Stimulated activated CD8-positive, alpha-beta memory T cell treated with anti-CD3 and anti-CD28 coated beads, Interleukin-4, amount 100 ng/mL, for 48 hours (primary cell): ENCODE measurements at regions not wholly inside any gene's neighbourhood (a gene's known extent, or its start where the extent isn't known, plus 50 kb on each side); places are given as distances from the start of the nearest gene placed in this dataset.

Experiments
- DNase-seq: peaks from one replicate; pipeline ENCODE4 v3.0.0-alpha.2; 2020

GRCh38 chr15:77540312-77541060 lies 92.2 kb downstream of the LINGO1 start:
- DNase-seq = no peak

GRCh38 chr15:77538793-77539497 lies 93.8 kb downstream of the LINGO1 start:
- no peak for DNase-seq

GRCh38 chr15:77538027-77538451 lies 94.7 kb downstream of the LINGO1 start:
- DNase-seq = no peak

- no peak for DNase-seq
Observed at GRCh38 chr15:77537006-77537405, 95.7 kb downstream of the LINGO1 start.

- DNase-seq = no peak
Observed at GRCh38 chr15:77535845-77536244, 96.9 kb downstream of the LINGO1 start.
